B cell (primary cell): ENCODE measurements at regions not wholly inside any gene's neighbourhood (a gene's known extent, or its start where the extent isn't known, plus 50 kb on each side); places are given as distances from the start of the nearest gene placed in this dataset.

Experiments used
- EZH2 ChIP-seq: IDR thresholded peaks from 2 replicates; pipeline ENCODE4 v1.6.1; 2012; ENCODE audit warnings: borderline replicate concordance, low read depth, mild to moderate bottlenecking, moderate library complexity, low read length; ENCODE audit not compliant: insufficient read depth, poor library complexity, severe bottlenecking
- TF ChIP-seq, protein P1 (sequence below): fragments of 200-600 bp; IDR thresholded peaks from one replicate; pipeline ENCODE4 v1.8.0; 2022; ENCODE audit warnings: antibody characterized with exemption, mild to moderate bottlenecking

- no peak for TF ChIP-seq EZH2
- TF ChIP-seq, protein P1, sequence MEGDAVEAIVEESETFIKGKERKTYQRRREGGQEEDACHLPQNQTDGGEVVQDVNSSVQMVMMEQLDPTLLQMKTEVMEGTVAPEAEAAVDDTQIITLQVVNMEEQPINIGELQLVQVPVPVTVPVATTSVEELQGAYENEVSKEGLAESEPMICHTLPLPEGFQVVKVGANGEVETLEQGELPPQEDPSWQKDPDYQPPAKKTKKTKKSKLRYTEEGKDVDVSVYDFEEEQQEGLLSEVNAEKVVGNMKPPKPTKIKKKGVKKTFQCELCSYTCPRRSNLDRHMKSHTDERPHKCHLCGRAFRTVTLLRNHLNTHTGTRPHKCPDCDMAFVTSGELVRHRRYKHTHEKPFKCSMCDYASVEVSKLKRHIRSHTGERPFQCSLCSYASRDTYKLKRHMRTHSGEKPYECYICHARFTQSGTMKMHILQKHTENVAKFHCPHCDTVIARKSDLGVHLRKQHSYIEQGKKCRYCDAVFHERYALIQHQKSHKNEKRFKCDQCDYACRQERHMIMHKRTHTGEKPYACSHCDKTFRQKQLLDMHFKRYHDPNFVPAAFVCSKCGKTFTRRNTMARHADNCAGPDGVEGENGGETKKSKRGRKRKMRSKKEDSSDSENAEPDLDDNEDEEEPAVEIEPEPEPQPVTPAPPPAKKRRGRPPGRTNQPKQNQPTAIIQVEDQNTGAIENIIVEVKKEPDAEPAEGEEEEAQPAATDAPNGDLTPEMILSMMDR = no peak
Observed at GRCh38 chr5:38046103-38046502, 206.3 kb upstream of the GDNF start.
